HL-60/S4 treated with phorbol 12-myristate 13-acetate at 8.2 ng/mL for 4 days and 3 days (cell line): ENCODE measurements at regions not wholly inside any gene's neighbourhood (a gene's known extent, or its start where the extent isn't known, plus 50 kb on each side); places are given as distances from the start of the nearest gene placed in this dataset.
"Not testable (repeated sequence)": the region's sequence is repeated elsewhere in the genome, so short reads cannot be mapped to it uniquely, and the experiment has no call there.

Experiments used
- in situ Hi-C: fragments of 300-500 bp; cut with MboI; formaldehyde crosslinking; loops from 2 replicates; pipeline ENCODE4 v1.15.0; 2022; ENCODE audit warnings: low sequenced_read_pairs

GRCh38 chr10:118867768-118868167 is 113.0 kb upstream of the CACUL1 start:
- in situ Hi-C loops: no loop called here

GRCh38 chr10:118868589-118868988 is 113.8 kb upstream of the CACUL1 start:
- in situ Hi-C loops: no loop called here

GRCh38 chr10:118870467-118871243 is 115.9 kb upstream of the CACUL1 start:
- in situ Hi-C loops: no loop called here

GRCh38 chr10:118871244-118871865 is 116.6 kb upstream of the CACUL1 start:
- in situ Hi-C loops: no loop called here

GRCh38 chr10:118873091-118873737 is 118.4 kb upstream of the CACUL1 start:
- in situ Hi-C loops: no loop called here

GRCh38 chr10:118873738-118874105 is 119.0 kb upstream of the CACUL1 start:
- in situ Hi-C loops: no loop called here

GRCh38 chr10:118874171-118874570 is 119.4 kb upstream of the CACUL1 start:
- in situ Hi-C loops: no loop called here

GRCh38 chr10:118875087-118875486 is 120.3 kb upstream of the CACUL1 start:
- in situ Hi-C loops: no loop called here

- in situ Hi-C loops: no loop called here
Observed at GRCh38 chr10:118882741-118883140, 128.0 kb upstream of the CACUL1 start.

GRCh38 chr10:118892255-118892654 is 137.3 kb upstream of the NANOS1 start:
- in situ Hi-C loops: no loop called here

GRCh38 chr10:118894891-118895290 is 134.6 kb upstream of the NANOS1 start:
- in situ Hi-C loops: not testable (repeated sequence)

GRCh38 chr10:118900617-118901016 is 128.9 kb upstream of the NANOS1 start:
- in situ Hi-C loops: no loop called here

GRCh38 chr10:118901380-118901779 is 128.1 kb upstream of the NANOS1 start:
- in situ Hi-C loops: no loop called here

GRCh38 chr10:118901906-118902305 is 127.6 kb upstream of the NANOS1 start:
- in situ Hi-C loops: no loop called here

- in situ Hi-C loops: not testable (repeated sequence)
Observed at GRCh38 chr10:118902656-118903055, 126.9 kb upstream of the NANOS1 start.

GRCh38 chr10:118903251-118903650 is 126.3 kb upstream of the NANOS1 start:
- in situ Hi-C loops: no loop called here

GRCh38 chr10:118903691-118904090 is 125.8 kb upstream of the NANOS1 start:
- in situ Hi-C loops: no loop called here

- in situ Hi-C loops: no loop called here
Observed at GRCh38 chr10:118904286-118904685, 125.2 kb upstream of the NANOS1 start.

- in situ Hi-C loops: no loop called here
Observed at GRCh38 chr10:118907051-118907450, 122.5 kb upstream of the NANOS1 start.

- in situ Hi-C loops: no loop called here
Observed at GRCh38 chr10:118908557-118909256, 120.8 kb upstream of the NANOS1 start.

GRCh38 chr10:118910702-118911101 is 118.8 kb upstream of the NANOS1 start:
- in situ Hi-C loops: no loop called here
